Activated naive CD4-positive, alpha-beta T cell treated with anti-CD3 and anti-CD28 coated beads, Interleukin-2, amount 10 ng/mL, durations not matched to agents 7 days and 5 days (primary cell): ENCODE measurements at regions not wholly inside any gene's neighbourhood (a gene's known extent, or its start where the extent isn't known, plus 50 kb on each side); places are given as distances from the start of the nearest gene placed in this dataset.

Source experiments
- CTCF ChIA-PET: fragments of 350-600 bp; sonication (Branson Sonifier 250); formaldehyde crosslinking; loops from one replicate; lab custom pipeline; 2021; ENCODE audit warnings: antibody characterized with exemption; lab: Charles Lee
- DNase-seq: peaks from one replicate; pipeline ENCODE4 v3.0.0-alpha.2; 2020
- H3K27ac Mint-ChIP-seq: one replicate; pipeline ENCODE4 v1.8.0; 2021; ENCODE audit warnings: mild to moderate bottlenecking, moderate library complexity, mixed read lengths
- H3K27me3 Mint-ChIP-seq: one replicate; pipeline ENCODE4 v1.8.0; 2021; ENCODE audit warnings: mild to moderate bottlenecking, mixed read lengths
- H3K36me3 Mint-ChIP-seq: one replicate; pipeline ENCODE4 v1.8.0; 2021; ENCODE audit warnings: mixed read lengths
- H3K4me1 Mint-ChIP-seq: one replicate; pipeline ENCODE4 v1.8.0; 2021; ENCODE audit warnings: mixed read lengths
- H3K4me3 Mint-ChIP-seq: one replicate; pipeline ENCODE4 v1.8.0; 2021; ENCODE audit warnings: mild to moderate bottlenecking, moderate library complexity, mixed read lengths
- H3K9me3 Mint-ChIP-seq: one replicate; pipeline ENCODE4 v1.8.0; 2021; ENCODE audit warnings: mixed read lengths

DNA sequence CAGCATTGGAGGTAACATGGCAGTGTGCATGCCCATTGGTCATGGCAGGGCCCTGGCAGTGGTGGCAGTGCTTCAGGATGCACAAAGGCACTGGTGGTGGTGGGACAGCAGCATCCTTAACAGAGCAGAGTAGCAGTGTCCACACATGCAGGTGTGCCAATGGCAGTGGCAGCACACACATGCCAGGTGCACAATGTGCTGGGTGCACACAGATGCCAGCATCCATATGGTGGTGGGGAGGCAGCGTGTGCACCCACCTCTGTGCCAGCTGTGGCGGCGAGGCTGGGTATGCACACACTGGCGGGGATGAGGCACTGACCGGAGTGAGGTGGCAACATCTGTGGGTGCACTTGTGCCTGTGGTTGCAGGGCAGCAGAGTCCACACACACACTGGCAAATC, 150.6 kb downstream of the SI start:
- Mint-ChIP-seq H3K4me1 (no peaks in the 10 kb centered on the region), H3K4me3 (no peak overlapping the region), H3K27ac (no peak overlapping the region), H3K36me3 (no peaks in the 10 kb centered on the region), H3K9me3 (peaks cover 12% of the 10 kb centered on the region), H3K27me3 (no peaks in the 10 kb centered on the region)
- CTCF ChIA-PET, result no interaction called here
- DNase-seq, result no peak

- peaks cover 2% of the 10 kb centered on the region for H3K9me3 Mint-ChIP-seq
- CTCF ChIA-PET, result no interaction called here
- H3K36me3 Mint-ChIP-seq, result no peaks in the 10 kb centered on the region
- H3K4me1 Mint-ChIP-seq, result no peaks in the 10 kb centered on the region
- H3K27ac Mint-ChIP-seq, result no peak overlapping the region
- no peaks in the 10 kb centered on the region for H3K27me3 Mint-ChIP-seq
- no peak overlapping the region for H3K4me3 Mint-ChIP-seq
- no peak for DNase-seq
Measured at GRCh38 chr3:164918905-164919304, 159.4 kb downstream of the SI start.

DNA sequence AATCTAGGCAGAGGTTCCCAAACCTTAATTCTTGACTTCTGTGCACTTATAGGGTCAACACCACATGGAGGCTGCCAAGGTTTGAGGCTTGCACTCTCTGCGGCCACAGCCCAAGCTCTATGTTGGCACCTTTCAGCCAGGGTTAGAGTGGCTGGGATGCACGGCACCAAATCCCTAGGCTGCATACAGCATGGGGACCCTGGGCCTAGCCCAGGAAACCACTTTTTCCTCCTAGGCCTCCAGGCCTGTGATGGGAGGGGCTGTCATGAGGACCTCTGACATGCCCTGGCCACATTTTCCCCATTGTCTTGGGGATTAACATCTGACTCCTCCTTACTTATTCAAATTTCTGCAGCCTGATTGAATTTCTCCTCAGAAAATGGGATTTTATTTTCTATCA, 165.4 kb downstream of the SI start:
- Mint-ChIP-seq H3K36me3 (no peaks in the 10 kb centered on the region), H3K27me3 (no peaks in the 10 kb centered on the region), H3K9me3 (peaks cover 12% of the 10 kb centered on the region), H3K4me3 (no peak overlapping the region), H3K4me1 (no peaks in the 10 kb centered on the region), H3K27ac (no peak overlapping the region)
- CTCF ChIA-PET, result no interaction called here
- no peak for DNase-seq

GRCh38 chr3:164903820-164904451, 174.4 kb downstream of the SI start:
- DNase-seq, result no peak
- H3K4me3 Mint-ChIP-seq, result no peak overlapping the region
- H3K4me1 Mint-ChIP-seq, result no peaks in the 10 kb centered on the region
- no peaks in the 10 kb centered on the region for H3K36me3 Mint-ChIP-seq
- no peaks in the 10 kb centered on the region for H3K27me3 Mint-ChIP-seq
- CTCF ChIA-PET, result no interaction called here
- no peak overlapping the region for H3K27ac Mint-ChIP-seq
- H3K9me3 Mint-ChIP-seq, result peaks cover 9% of the 10 kb centered on the region

DNA sequence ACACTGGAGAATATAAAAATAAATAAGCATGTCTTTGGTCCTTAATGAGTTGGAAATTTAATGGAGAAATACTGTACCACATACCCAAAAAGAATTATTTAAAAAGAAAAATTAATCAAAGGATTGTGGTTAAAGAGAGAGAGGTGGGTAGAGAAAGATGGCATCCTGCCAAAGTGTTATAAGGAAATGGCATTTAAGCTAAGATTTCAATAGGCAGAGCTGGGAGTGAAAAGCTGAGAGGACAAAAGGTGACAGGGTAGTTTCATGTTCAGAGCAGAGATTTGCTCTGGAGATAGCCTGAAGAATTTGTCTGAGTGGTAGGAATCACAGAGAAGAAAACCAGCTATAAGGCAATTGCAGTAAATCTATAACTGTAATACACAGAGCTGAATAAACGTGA, 181.0 kb downstream of the SI start:
- peaks cover 11% of the 10 kb centered on the region for H3K9me3 Mint-ChIP-seq
- H3K36me3 Mint-ChIP-seq, result no peaks in the 10 kb centered on the region
- DNase-seq, result no peak
- CTCF ChIA-PET, result no interaction called here
- H3K4me1 Mint-ChIP-seq, result no peaks in the 10 kb centered on the region
- H3K27me3 Mint-ChIP-seq, result no peaks in the 10 kb centered on the region
- no peak overlapping the region for H3K4me3 Mint-ChIP-seq
- H3K27ac Mint-ChIP-seq, result no peak overlapping the region

GRCh38 chr3:164890061-164890460, 188.2 kb downstream of the SI start:
- DNase-seq, result no peak
- no peaks in the 10 kb centered on the region for H3K27me3 Mint-ChIP-seq
- CTCF ChIA-PET, result no interaction called here
- no peak overlapping the region for H3K4me3 Mint-ChIP-seq
- no peak overlapping the region for H3K27ac Mint-ChIP-seq
- peaks cover 18% of the 10 kb centered on the region for H3K9me3 Mint-ChIP-seq
- no peaks in the 10 kb centered on the region for H3K4me1 Mint-ChIP-seq
- H3K36me3 Mint-ChIP-seq, result no peaks in the 10 kb centered on the region

GRCh38 chr3:164883171-164883570, 195.1 kb downstream of the SI start:
- Mint-ChIP-seq H3K9me3 (peaks cover 4% of the 10 kb centered on the region), H3K36me3 (no peaks in the 10 kb centered on the region), H3K27me3 (no peaks in the 10 kb centered on the region), H3K4me1 (no peaks in the 10 kb centered on the region), H3K27ac (no peak overlapping the region), H3K4me3 (no peak overlapping the region)
- CTCF ChIA-PET, result no interaction called here
- no peak for DNase-seq

- no peak overlapping the region for H3K4me3 Mint-ChIP-seq
- no peak for DNase-seq
- CTCF ChIA-PET, result no interaction called here
- no peaks in the 10 kb centered on the region for H3K36me3 Mint-ChIP-seq
- H3K27me3 Mint-ChIP-seq, result no peaks in the 10 kb centered on the region
- H3K4me1 Mint-ChIP-seq, result no peaks in the 10 kb centered on the region
- H3K9me3 Mint-ChIP-seq, result peaks cover 1% of the 10 kb centered on the region
- H3K27ac Mint-ChIP-seq, result no peak overlapping the region
Measured at GRCh38 chr3:164879201-164879600, 199.1 kb downstream of the SI start.

- no peak overlapping the region for H3K27ac Mint-ChIP-seq
- no peaks in the 10 kb centered on the region for H3K4me1 Mint-ChIP-seq
- no peak for DNase-seq
- no peak overlapping the region for H3K4me3 Mint-ChIP-seq
- peaks cover 9% of the 10 kb centered on the region for H3K9me3 Mint-ChIP-seq
- no peaks in the 10 kb centered on the region for H3K36me3 Mint-ChIP-seq
- CTCF ChIA-PET, result no interaction called here
- no peaks in the 10 kb centered on the region for H3K27me3 Mint-ChIP-seq
Measured at GRCh38 chr3:164864454-164864853, 213.8 kb downstream of the SI start.

DNA sequence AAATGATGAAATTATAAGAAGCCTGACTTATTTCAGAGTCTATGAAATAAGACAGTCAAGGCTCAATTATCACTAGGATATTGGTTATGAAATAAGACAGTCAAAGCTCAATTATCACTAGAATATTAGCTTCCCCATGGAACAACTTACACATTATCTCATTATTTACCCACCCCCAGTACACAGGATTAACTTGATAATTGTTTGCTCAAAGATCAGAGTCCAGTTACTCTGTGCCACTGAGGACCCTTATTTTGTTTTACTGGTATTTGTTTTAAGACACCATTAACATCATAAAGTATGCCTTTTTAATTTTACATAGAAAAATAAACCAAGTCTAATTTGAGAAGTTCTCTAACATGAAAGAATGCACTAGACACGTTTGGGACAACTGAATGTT, 225.4 kb downstream of the SI start:
- Mint-ChIP-seq H3K27ac (no peak overlapping the region), H3K27me3 (no peaks in the 10 kb centered on the region), H3K9me3 (peaks cover 2% of the 10 kb centered on the region), H3K36me3 (no peaks in the 10 kb centered on the region), H3K4me3 (no peak overlapping the region), H3K4me1 (no peaks in the 10 kb centered on the region)
- CTCF ChIA-PET, result no interaction called here
- DNase-seq, result no peak

DNA sequence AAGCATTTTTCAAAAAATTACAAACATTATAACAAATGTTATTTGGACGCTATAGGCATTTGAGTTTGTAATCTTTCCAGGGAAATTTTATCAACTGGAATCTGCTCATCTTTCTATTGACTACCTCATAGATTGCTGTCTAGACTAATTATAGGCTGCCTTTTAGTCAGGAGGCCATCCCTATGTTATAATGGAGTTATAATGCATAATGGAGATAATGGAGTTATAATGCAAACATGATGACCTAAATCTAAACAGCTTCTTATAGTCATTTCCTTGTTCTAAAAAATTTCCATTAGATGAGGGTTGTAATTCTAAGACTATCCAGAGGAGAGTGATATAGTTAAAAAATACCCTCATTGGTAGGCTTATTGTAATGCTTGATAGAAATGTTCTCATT, 226.4 kb downstream of the SI start:
- DNase-seq, result no peak
- H3K27ac Mint-ChIP-seq, result no peak overlapping the region
- no peak overlapping the region for H3K4me3 Mint-ChIP-seq
- peaks cover 2% of the 10 kb centered on the region for H3K9me3 Mint-ChIP-seq
- H3K36me3 Mint-ChIP-seq, result no peaks in the 10 kb centered on the region
- no peaks in the 10 kb centered on the region for H3K27me3 Mint-ChIP-seq
- CTCF ChIA-PET, result no interaction called here
- no peaks in the 10 kb centered on the region for H3K4me1 Mint-ChIP-seq

DNA sequence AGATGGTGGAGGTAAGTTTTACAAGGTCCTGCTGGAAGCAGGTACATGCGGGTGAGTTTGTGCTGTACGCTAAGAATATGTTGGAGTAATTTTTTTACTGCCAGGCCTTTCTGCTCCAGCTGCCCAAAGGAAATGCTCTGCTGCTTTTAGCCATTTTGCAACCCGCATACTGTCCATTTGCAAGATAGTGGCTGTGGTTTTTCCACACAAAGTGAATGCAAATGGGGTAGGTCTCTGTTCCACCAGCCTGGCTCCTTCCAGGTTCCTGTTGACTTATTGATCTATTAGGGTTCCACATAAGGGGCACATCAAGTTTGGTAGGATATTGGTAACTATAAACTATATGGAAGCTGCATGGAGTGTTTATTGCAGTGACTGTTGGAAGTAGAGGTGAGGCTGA, 227.1 kb downstream of the SI start:
- Mint-ChIP-seq H3K4me1 (no peaks in the 10 kb centered on the region), H3K36me3 (no peaks in the 10 kb centered on the region), H3K9me3 (peaks cover 2% of the 10 kb centered on the region), H3K27me3 (no peaks in the 10 kb centered on the region), H3K27ac (no peak overlapping the region), H3K4me3 (no peak overlapping the region)
- CTCF ChIA-PET, result no interaction called here
- no peak for DNase-seq

DNA sequence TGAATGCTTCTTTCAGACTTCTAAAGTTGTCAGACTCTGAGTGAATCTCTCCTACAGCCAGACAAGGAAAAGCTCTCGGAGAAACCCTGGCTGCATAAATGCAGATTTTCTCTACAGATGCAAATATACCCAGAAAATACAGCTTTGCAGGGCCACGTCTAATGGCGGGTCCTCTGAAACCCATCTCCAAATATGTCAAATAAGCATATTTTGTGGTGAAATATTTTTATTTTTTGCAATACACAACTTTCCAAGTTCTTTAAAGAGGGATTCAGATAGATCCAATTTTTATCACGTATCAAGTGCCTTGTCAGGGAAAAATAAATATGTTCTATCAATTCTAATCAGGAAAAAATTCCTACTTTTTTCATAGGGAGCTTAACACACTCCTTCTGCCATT, 229.4 kb downstream of the SI start:
- no peaks in the 10 kb centered on the region for H3K36me3 Mint-ChIP-seq
- CTCF ChIA-PET, result interaction anchor here (0.8 kb wide), 1 partner anchor 10 kb away, joined by 3 read pairs; no protein-coding TSS in a partner anchor
- peaks cover 2% of the 10 kb centered on the region for H3K9me3 Mint-ChIP-seq
- DNase-seq, result no peak
- no peaks in the 10 kb centered on the region for H3K27me3 Mint-ChIP-seq
- H3K27ac Mint-ChIP-seq, result no peak overlapping the region
- H3K4me1 Mint-ChIP-seq, result no peaks in the 10 kb centered on the region
- no peak overlapping the region for H3K4me3 Mint-ChIP-seq

GRCh38 chr3:164845739-164846138, 232.6 kb downstream of the SI start:
- DNase-seq, result no peak
- Mint-ChIP-seq H3K36me3 (no peaks in the 10 kb centered on the region), H3K9me3 (peaks cover 6% of the 10 kb centered on the region), H3K27me3 (no peaks in the 10 kb centered on the region), H3K27ac (no peak overlapping the region), H3K4me3 (no peak overlapping the region), H3K4me1 (no peaks in the 10 kb centered on the region)
- CTCF ChIA-PET, result no interaction called here

GRCh38 chr3:164832216-164832615, 246.1 kb downstream of the SI start:
- no peak for DNase-seq
- H3K27me3 Mint-ChIP-seq, result no peaks in the 10 kb centered on the region

DNA sequence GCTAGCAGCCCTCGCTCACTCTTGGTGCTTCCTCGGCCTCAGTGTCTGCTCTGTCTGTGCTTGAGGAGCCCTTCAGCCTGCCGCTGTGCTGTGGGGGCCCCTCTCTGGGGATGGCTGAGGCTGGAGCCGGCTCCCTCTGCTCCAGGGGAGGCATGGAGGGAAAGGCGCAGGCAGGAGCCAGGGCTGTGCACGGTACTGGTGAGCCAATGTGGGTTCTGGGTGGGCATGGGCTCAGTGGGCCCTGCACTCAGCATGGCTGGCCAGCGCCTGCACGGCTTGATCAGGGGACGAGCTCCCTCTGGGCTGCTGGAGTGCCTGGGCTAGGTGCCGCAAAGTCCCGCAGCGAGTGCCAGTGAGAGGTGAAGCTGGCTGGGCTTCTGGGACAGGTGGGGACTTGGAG, 260.0 kb downstream of the SI start:
- Mint-ChIP-seq H3K9me3 (peaks cover 6% of the 10 kb centered on the region), H3K27me3 (no peaks in the 10 kb centered on the region), H3K4me1 (no peaks in the 10 kb centered on the region), H3K27ac (no peak overlapping the region), H3K36me3 (no peaks in the 10 kb centered on the region), H3K4me3 (no peak overlapping the region)
- no peak for DNase-seq
- CTCF ChIA-PET, result no interaction called here

More at GRCh38 chr3:164832216-164832615, 246.1 kb downstream of the SI start:
- Mint-ChIP-seq H3K36me3 (no peaks in the 10 kb centered on the region), H3K4me3 (no peak overlapping the region), H3K9me3 (peaks cover 8% of the 10 kb centered on the region), H3K4me1 (no peaks in the 10 kb centered on the region), H3K27ac (no peak overlapping the region)
- CTCF ChIA-PET, result interaction anchor here (1.1 kb wide), 1 partner anchor 14 kb away, joined by 3 read pairs; no protein-coding TSS in a partner anchor
